PC-3 (cell line): ENCODE measurements at regions not wholly inside any gene's neighbourhood (a gene's known extent, or its start where the extent isn't known, plus 50 kb on each side); places are given as distances from the start of the nearest gene placed in this dataset.
A peak's percentile ranks its signal among the peaks of the same experiment; 100 is the strongest.

Source experiments
- ATAC-seq: fragments of 200-7000 bp; cut with Tn5 transposase; 2 replicates; pipeline ENCODE4 v1.9.1; 2020; ENCODE audit warnings: mild to moderate bottlenecking, moderate library complexity
- BruUV-seq: library from RNA; stranded (reverse); fragments of 400-500 nt; replicated peaks from 2 replicates; lab custom pipeline; 2021; lab: Mats Ljungman, UMichigan
- CTCF ChIA-PET: fragments of 300-600 bp; sonication (Branson Sonifier 250); formaldehyde crosslinking; loops from one replicate; lab custom pipeline; 2022; ENCODE audit warnings: antibody characterized with exemption; lab: Charles Lee
- POLR2A ChIA-PET: fragments of 300-600 bp; sonication (Branson Sonifier 250); formaldehyde crosslinking; loops from one replicate; lab custom pipeline; 2022; ENCODE audit warnings: antibody characterized with exemption; ENCODE audit not compliant: unreplicated experiment; lab: Charles Lee
- DNase-seq: peaks from one replicate; pipeline ENCODE4 v3.0.0-alpha.2; 2015
- H2AFZ ChIP-seq: fragments of 300-600 bp; sonication (generic); 2 replicates; pipeline ENCODE4 v1.6.0; 2016; ENCODE audit warnings: antibody characterized with exemption, low read length
- H3F3A ChIP-seq: fragments of 300-600 bp; sonication (generic); one replicate; pipeline ENCODE4 v1.6.0; 2017; ENCODE audit warnings: antibody characterized with exemption, low read length, control low read depth, mild to moderate bottlenecking; ENCODE audit not compliant: unreplicated experiment
- H3K27ac ChIP-seq: fragments of 300-600 bp; sonication (generic); 2 replicates; pipeline ENCODE4 v1.5.1; 2016; ENCODE audit warnings: mild to moderate bottlenecking, low read length
- H3K27me3 ChIP-seq: fragments of 300-600 bp; sonication (generic); 2 replicates; pipeline ENCODE4 v1.6.1; 2016; ENCODE audit warnings: low read length, mixed read lengths
- H3K36me3 ChIP-seq: fragments of 300-600 bp; sonication (generic); 2 replicates; pipeline ENCODE4 v1.6.1; 2016; ENCODE audit warnings: low read depth, mixed run types, low read length, mixed read lengths
- H3K4me1 ChIP-seq: fragments of 300-600 bp; sonication (generic); 2 replicates; pipeline ENCODE4 v1.5.1; 2016; ENCODE audit warnings: low read length; ENCODE audit not compliant: insufficient read depth
- H3K4me2 ChIP-seq: fragments of 300-600 bp; sonication (generic); 2 replicates; pipeline ENCODE4 v1.6.0; 2016; ENCODE audit warnings: low read length
- H3K4me3 ChIP-seq: fragments of 300-600 bp; sonication (generic); 2 replicates; pipeline ENCODE4 v1.5.1; 2016; ENCODE audit warnings: mild to moderate bottlenecking, low read length, mixed read lengths
- H3K79me2 ChIP-seq: fragments of 300-600 bp; sonication (generic); 2 replicates; pipeline ENCODE4 v1.6.1; 2017; ENCODE audit warnings: low read length, mixed read lengths
- H3K9ac ChIP-seq: fragments of 300-600 bp; sonication (generic); 2 replicates; pipeline ENCODE4 v1.6.0; 2016; ENCODE audit warnings: mild to moderate bottlenecking, low read length
- H3K9me2 ChIP-seq: fragments of 300-600 bp; sonication (generic); replicated peaks from 2 replicates; pipeline ENCODE4 v1.6.1; 2016; ENCODE audit warnings: mixed run types, low read length, mixed read lengths
- H3K9me3 ChIP-seq: fragments of 300-600 bp; sonication (generic); 2 replicates; pipeline ENCODE4 v1.6.1; 2016; ENCODE audit warnings: low read length, mixed read lengths
- H4K20me1 ChIP-seq: fragments of 300-600 bp; sonication (generic); 2 replicates; pipeline ENCODE4 v1.6.1; 2016; ENCODE audit warnings: low read length, mixed read lengths
- EZH2 ChIP-seq: fragments of 300-600 bp; sonication (generic); IDR thresholded peaks from one replicate; pipeline ENCODE4 v1.6.1; 2017; ENCODE audit warnings: antibody characterized with exemption, mild to moderate bottlenecking, low read length; ENCODE audit not compliant: unreplicated experiment
- EZH2phosphoT487 ChIP-seq: fragments of 300-600 bp; sonication (generic); IDR thresholded peaks from 2 replicates; pipeline ENCODE4 v1.6.1; 2018; ENCODE audit warnings: mild to moderate bottlenecking, antibody characterized with exemption, low read length, borderline replicate concordance
- intact Hi-C: fragments of 100-400 bp; cut with micrococcal nuclease; formaldehyde crosslinking; loops from 2 replicates; pipeline ENCODE4 v1.9.0; 2023
- TF ChIP-seq, protein P1 (sequence below): fragments of 300-600 bp; sonication (generic); conservative IDR thresholded peaks from 2 replicates; pipeline ENCODE4 v1.5.1; 2017; ENCODE audit warnings: antibody characterized with exemption, low read depth, mild to moderate bottlenecking, low read length

DNA sequence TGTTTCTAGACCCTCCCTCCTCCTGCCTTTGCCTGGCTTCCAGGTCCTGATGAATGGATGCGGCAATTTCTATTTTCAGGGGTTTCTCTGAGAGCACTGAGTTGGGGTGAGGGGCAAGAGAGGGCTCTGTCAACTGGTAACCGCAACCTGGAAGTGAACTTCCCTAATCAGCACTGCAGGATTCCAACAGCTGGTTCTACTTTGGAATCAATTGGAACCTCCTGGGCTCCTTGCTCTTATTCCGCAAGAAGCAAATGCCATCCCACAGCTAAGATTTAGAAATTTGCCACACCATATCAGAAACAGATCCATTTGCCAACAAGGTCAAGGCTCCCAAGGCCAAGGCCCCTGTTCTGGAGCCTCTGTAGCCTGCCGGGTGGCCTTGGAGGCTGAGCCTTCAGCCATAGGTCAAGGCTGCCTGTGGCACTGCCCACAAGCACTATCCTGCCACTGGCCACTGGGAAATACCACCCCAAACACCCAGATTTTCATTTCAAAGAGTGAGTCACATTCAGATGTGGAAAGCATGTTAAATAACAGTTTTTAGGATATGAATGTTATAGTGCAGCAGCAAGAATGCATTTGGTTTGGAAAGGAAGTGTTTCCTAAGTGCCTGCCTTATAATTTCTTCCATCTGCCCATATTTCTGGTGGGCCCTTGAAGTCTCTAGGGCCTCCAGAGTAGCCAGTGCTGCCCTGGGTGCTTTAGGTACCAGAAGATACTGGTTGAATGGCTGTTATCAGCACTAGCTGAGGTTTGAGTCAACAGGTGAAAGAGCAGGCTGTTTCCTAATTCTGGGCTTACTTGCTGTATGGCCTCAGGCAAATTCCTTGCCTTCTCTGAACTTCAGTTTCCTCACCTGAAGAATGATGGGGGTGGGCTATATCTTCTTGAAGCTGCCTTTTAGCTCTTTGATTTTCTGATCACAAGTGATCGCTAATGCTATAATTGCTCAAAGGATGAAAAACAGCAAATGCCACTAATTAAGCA is 56.3 kb upstream of the JUN start:
- Histone ChIP-seq H4K20me1 (no peaks in the 10 kb centered on the region), H3K27me3 (no peaks in the 10 kb centered on the region), H3K4me3 (no peak overlapping the region), H3K36me3 (no peaks in the 10 kb centered on the region), H3K27ac (no peak overlapping the region), H3K79me2 (no peaks in the 10 kb centered on the region), H3K9ac (no peak overlapping the region), H3K4me1 (peaks cover 7% of the 10 kb centered on the region; the same call in 1 of the 2 replicates), H3K9me3 (no peaks in the 10 kb centered on the region), H3K9me2 (no peaks in the 10 kb centered on the region), H3F3A (no peaks in the 10 kb centered on the region), H3K4me2 (no peak overlapping the region), H2AFZ (no peak overlapping the region)
- DNase-seq = no peak
- POLR2A ChIA-PET = no interaction called here
- intact Hi-C loops = loop anchor here (10.0 kb wide), 1 partner anchor 305 kb away; no protein-coding TSS in a partner anchor
- no peak for ATAC-seq
- TF ChIP-seq, protein P1, sequence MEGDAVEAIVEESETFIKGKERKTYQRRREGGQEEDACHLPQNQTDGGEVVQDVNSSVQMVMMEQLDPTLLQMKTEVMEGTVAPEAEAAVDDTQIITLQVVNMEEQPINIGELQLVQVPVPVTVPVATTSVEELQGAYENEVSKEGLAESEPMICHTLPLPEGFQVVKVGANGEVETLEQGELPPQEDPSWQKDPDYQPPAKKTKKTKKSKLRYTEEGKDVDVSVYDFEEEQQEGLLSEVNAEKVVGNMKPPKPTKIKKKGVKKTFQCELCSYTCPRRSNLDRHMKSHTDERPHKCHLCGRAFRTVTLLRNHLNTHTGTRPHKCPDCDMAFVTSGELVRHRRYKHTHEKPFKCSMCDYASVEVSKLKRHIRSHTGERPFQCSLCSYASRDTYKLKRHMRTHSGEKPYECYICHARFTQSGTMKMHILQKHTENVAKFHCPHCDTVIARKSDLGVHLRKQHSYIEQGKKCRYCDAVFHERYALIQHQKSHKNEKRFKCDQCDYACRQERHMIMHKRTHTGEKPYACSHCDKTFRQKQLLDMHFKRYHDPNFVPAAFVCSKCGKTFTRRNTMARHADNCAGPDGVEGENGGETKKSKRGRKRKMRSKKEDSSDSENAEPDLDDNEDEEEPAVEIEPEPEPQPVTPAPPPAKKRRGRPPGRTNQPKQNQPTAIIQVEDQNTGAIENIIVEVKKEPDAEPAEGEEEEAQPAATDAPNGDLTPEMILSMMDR = no peak
- TF ChIP-seq EZH2 = no peak
- TF ChIP-seq EZH2phosphoT487 = no peak
- CTCF ChIA-PET = no interaction called here
- BruUV-seq = no TSS peak

DNA sequence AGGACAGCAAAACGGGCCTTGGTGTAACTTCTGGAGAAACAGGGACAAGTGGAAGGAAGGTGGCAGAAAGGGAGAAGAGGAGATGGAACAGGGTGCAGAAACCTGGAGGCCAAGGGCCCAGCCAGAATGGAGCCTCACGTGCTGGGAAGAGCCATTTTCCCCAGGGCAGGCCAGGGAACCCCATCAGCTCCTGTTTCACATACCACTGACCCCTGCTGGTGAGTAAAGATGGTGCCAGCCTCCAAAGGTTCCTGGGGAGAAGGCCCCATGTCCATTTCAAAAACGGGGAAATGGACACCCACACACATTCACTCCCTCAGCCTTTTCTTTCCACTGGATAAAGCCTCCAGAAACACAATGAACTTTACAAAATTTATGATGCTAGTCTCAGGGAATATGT is 57.6 kb upstream of the JUN start:
- peaks cover 7% of the 10 kb centered on the region; the same call in 1 of the 2 replicates for H3K4me1 ChIP-seq

More for the DNA sequence above, 57.6 kb upstream of the JUN start:
- ChIA-PET POLR2A (no interaction called here), CTCF (no interaction called here)
- Histone ChIP-seq H3K4me3 (no peak overlapping the region), H3K9ac (no peak overlapping the region), H3K4me2 (no peak overlapping the region), H3K9me3 (no peaks in the 10 kb centered on the region), H3F3A (no peaks in the 10 kb centered on the region), H2AFZ (no peak overlapping the region), H3K9me2 (no peaks in the 10 kb centered on the region), H4K20me1 (no peaks in the 10 kb centered on the region), H3K79me2 (no peaks in the 10 kb centered on the region), H3K27me3 (no peaks in the 10 kb centered on the region), H3K36me3 (no peaks in the 10 kb centered on the region), H3K27ac (no peak overlapping the region)
- no TSS peak for BruUV-seq
- no peak for TF ChIP-seq EZH2
- TF ChIP-seq, protein P1 = peak; percentile 53
- ATAC-seq = peak; percentile 29; the same call in 1 of the 2 replicates
- DNase-seq = peak; percentile 30
- intact Hi-C loops = loop anchor here (10.0 kb wide), 1 partner anchor 303 kb away; no protein-coding TSS in a partner anchor
